Breast epithelium (tissue), 4 donors: ENCODE measurements at regions not wholly inside any gene's neighbourhood (a gene's known extent, or its start where the extent isn't known, plus 50 kb on each side); places are given as distances from the start of the nearest gene placed in this dataset.
"Not testable (repeated sequence)": the region's sequence is repeated elsewhere in the genome, so short reads cannot be mapped to it uniquely, and the experiment has no call there.

Experiments
- DNase-seq, 2 donors: peaks; one replicate each; pipeline ENCODE4 v3.0.0-alpha.2; 2019; ENCODE audit warnings: low spot score in 2 of 2
- H3K27ac ChIP-seq, 2 donors: fragments of 200-600 bp; sonication (generic) in 1 of 2; one replicate each; pipeline ENCODE4 v1.5.1; 2016 to 2019; ENCODE audit warnings: mild to moderate bottlenecking in 1 of 2
- H3K27me3 ChIP-seq, 2 donors: fragments of 200-600 bp; sonication (generic) in 1 of 2; one replicate each; pipeline versions ENCODE4 v1.5.1 to v1.6.0; 2017 to 2019; ENCODE audit warnings: control low read depth in 1 of 2, mild to moderate bottlenecking in 1 of 2
- H3K36me3 ChIP-seq: fragments of 200-600 bp; one replicate; pipeline ENCODE4 v1.5.1; 2019
- H3K4me1 ChIP-seq, 2 donors: fragments of 200-600 bp; sonication (generic); one replicate each; pipeline ENCODE4 v1.5.1; 2016 to 2019; ENCODE audit warnings: control low read depth in 1 of 2
- H3K4me3 ChIP-seq, 3 donors: fragments of 200-600 bp; sonication (generic); 1 replicate in 2 of 3; 2 replicates in 1 of 3; pipeline ENCODE4 v1.5.1; 2016 to 2019; ENCODE audit warnings: mild to moderate bottlenecking in 3 of 3, moderate library complexity in 2 of 3
- H3K9me3 ChIP-seq, 2 donors: fragments of 200-600 bp; sonication (generic) in 1 of 2; one replicate each; pipeline ENCODE4 v1.5.1; 2016 to 2019; ENCODE audit warnings: control low read depth in 1 of 2
- CTCF ChIP-seq, 3 donors: fragments of 450-650 bp; IDR thresholded peaks; one replicate each; pipeline ENCODE4 v1.5.1; 2016 to 2017; ENCODE audit warnings: antibody characterized with exemption in 3 of 3, mild to moderate bottlenecking in 3 of 3, moderate library complexity in 3 of 3
- POLR2A ChIP-seq: fragments of 450-650 bp; IDR thresholded peaks from one replicate; pipeline ENCODE4 v1.6.1; 2016; ENCODE audit warnings: antibody characterized with exemption, mild to moderate bottlenecking, moderate library complexity
- POLR2AphosphoS5 ChIP-seq, 3 donors: sonication (generic); formaldehyde crosslinking; IDR thresholded peaks; one replicate each; pipeline ENCODE4 v1.6.1; 2017; ENCODE audit warnings: antibody characterized with exemption in 3 of 3
- intact Hi-C: fragments of 100-400 bp; cut with DNase I; formaldehyde crosslinking; loops from one replicate; pipeline ENCODE4 v1.15.1; 2023; ENCODE audit warnings: low total_unique reads

- no peaks in the 10 kb centered on the region for H3K4me1 ChIP-seq
- H3K27ac ChIP-seq: no peak overlapping the region
- no peak for DNase-seq
- no peak overlapping the region for H3K4me3 ChIP-seq
- H3K27me3 ChIP-seq: no peaks in the 10 kb centered on the region
- intact Hi-C loops: no loop called here
- no peaks in the 10 kb centered on the region for H3K36me3 ChIP-seq
- no peak for TF ChIP-seq CTCF (IDR thresholded peaks at IDR 0.05)
- TF ChIP-seq POLR2AphosphoS5 (IDR thresholded peaks at IDR 0.05): no peak
- no peak for TF ChIP-seq POLR2A
- H3K9me3 ChIP-seq: no peaks in the 10 kb centered on the region
These were observed 415.8 kb upstream of the GRID2 start for GRCh38 chr4:91887926-91888325.

GRCh38 chr4:91891217-91891616, 412.5 kb upstream of the GRID2 start:
- H3K4me1 ChIP-seq, H3K9me3 ChIP-seq, DNase-seq, H3K36me3 ChIP-seq, H3K27me3 ChIP-seq, H3K27ac ChIP-seq, H3K4me3 ChIP-seq, intact Hi-C loops: not testable (repeated sequence)

- Histone ChIP-seq H3K4me3 (no peak overlapping the region), H3K27me3 (no peaks in the 10 kb centered on the region), H3K4me1 (no peaks in the 10 kb centered on the region), H3K27ac (no peak overlapping the region), H3K9me3 (no peaks in the 10 kb centered on the region), H3K36me3 (no peaks in the 10 kb centered on the region)
- DNase-seq: no peak
- intact Hi-C loops: no loop called here
- TF ChIP-seq POLR2A: no peak
- no peak for TF ChIP-seq POLR2AphosphoS5 (IDR thresholded peaks at IDR 0.05)
- TF ChIP-seq CTCF (IDR thresholded peaks at IDR 0.05): no peak
These were observed 409.8 kb upstream of the GRID2 start for GRCh38 chr4:91894006-91894405.

- no peak overlapping the region for H3K27ac ChIP-seq
- TF ChIP-seq CTCF (IDR thresholded peaks at IDR 0.05): no peak
- TF ChIP-seq POLR2AphosphoS5 (IDR thresholded peaks at IDR 0.05): no peak
- TF ChIP-seq POLR2A: no peak
- no peaks in the 10 kb centered on the region for H3K27me3 ChIP-seq
- no peaks in the 10 kb centered on the region for H3K36me3 ChIP-seq
- no peaks in the 10 kb centered on the region for H3K4me1 ChIP-seq
- no peak overlapping the region for H3K4me3 ChIP-seq
- DNase-seq: no peak
- intact Hi-C loops: no loop called here
- H3K9me3 ChIP-seq: no peaks in the 10 kb centered on the region
These were observed 399.2 kb upstream of the GRID2 start for GRCh38 chr4:91904556-91904955.

DNA sequence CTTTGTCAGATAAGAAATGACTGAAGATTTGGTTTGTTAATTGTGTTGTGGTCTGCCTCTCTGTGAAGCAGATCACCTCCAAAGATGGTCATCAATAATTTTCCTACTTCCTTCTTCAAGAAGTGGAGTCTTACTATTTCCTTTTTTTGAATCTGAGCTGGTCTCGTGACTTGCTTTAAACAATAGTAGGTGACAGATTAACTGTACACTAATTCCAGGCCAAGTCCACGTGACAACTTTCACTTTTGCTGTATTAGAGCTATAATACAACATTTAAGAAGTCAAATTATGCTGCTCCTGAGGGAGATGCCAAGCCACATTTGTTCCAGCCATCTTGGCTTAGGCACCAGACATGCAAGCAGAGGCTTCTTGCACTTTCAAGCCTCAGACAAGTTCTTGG, 393.8 kb upstream of the GRID2 start:
- Histone ChIP-seq H3K4me3 (no peak overlapping the region), H3K9me3 (no peaks in the 10 kb centered on the region), H3K27me3 (no peaks in the 10 kb centered on the region), H3K4me1 (no peaks in the 10 kb centered on the region), H3K27ac (no peak overlapping the region), H3K36me3 (no peaks in the 10 kb centered on the region)
- TF ChIP-seq POLR2AphosphoS5 (IDR thresholded peaks at IDR 0.05) (no peak), CTCF (IDR thresholded peaks at IDR 0.05) (no peak)
- intact Hi-C loops: no loop called here
- no peak for DNase-seq

DNA sequence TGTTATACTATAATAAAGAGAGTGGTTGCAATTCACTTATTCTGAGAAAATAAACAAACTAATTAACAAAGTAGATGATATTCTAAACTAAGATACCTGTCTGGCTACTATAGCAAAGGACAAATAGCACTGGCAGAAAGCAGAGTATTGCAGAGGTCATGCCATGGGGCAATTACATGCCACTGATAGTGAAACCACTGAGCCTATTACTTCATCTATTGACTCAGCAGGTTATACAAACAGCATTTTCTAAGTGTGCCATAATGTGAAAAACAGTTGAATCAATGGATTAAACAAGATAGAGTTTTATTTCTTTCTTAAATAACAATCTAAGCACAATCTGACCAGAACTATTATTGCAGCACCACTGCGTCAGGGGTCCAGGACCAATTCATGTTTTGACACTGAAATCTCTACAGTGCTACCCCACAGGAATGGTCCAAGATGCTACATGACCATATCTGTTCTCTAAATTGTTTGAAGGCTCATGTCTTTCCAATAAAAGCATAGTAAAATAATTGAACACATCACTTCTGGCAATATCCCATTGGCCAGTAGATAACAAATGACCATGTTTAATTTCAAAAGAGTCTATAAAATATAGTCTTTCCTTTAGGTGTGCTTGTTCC, 389.5 kb upstream of the GRID2 start:
- Histone ChIP-seq H3K27ac (no peak overlapping the region), H3K9me3 (no peaks in the 10 kb centered on the region), H3K27me3 (no peaks in the 10 kb centered on the region), H3K36me3 (no peaks in the 10 kb centered on the region), H3K4me3 (no peak overlapping the region), H3K4me1 (no peaks in the 10 kb centered on the region)
- TF ChIP-seq CTCF (IDR thresholded peaks at IDR 0.05): no peak
- TF ChIP-seq POLR2A: no peak
- no peak for TF ChIP-seq POLR2AphosphoS5 (IDR thresholded peaks at IDR 0.05)
- no peak for DNase-seq
- intact Hi-C loops: no loop called here
